ENCODE measurements at regions not wholly inside any gene's neighbourhood (a gene's known extent, or its start where the extent isn't known, plus 50 kb on each side); places are given as distances from the start of the nearest gene placed in this dataset.

DNA sequence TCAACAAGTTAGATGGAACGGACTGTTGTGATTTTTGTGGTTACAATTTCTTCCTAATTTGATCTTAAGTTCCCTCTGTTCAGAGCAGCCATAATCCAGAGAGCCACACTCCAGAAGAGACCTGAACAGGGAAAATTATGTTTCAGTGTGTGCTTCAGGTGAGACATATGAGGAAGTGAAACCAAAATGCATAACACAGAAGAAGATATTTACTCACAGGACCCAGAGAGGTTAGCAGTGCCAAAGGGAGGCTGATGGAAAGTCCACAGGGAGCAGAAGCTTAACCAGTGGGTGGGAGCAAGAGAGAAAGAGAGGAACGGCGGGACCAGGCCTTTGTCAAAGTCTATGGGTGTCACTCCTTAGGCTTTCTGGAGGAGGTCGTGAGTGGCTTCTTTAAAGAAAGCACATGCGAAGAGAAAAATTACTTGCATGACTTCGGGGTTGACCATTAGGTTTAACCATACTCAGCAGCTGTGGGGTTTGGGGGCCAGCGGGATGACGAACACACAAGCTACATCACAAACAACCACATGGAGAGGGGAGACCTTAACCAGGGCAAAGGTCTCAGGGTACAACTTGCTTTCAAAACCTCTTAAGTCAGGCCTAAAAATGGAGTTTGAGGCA is 141.4 kb downstream of the MED10 start:
- H3K27ac Mint-ChIP-seq, result no peak overlapping the region
- DNase-seq (ENCODE audit: low spot score in 2 of 2) (no peak), ATAC-seq (ENCODE audit: low read depth) (peak; percentile 53)
- H3K4me1 Mint-ChIP-seq, result peaks cover 7% of the 10 kb centered on the region
- H3K4me3 Mint-ChIP-seq, result no peak overlapping the region
- peaks cover 7% of the 10 kb centered on the region for H3K9me3 Mint-ChIP-seq
- H3K36me3 Mint-ChIP-seq, result peaks cover 10% of the 10 kb centered on the region
- peaks cover 11% of the 10 kb centered on the region for H3K27me3 Mint-ChIP-seq

DNA sequence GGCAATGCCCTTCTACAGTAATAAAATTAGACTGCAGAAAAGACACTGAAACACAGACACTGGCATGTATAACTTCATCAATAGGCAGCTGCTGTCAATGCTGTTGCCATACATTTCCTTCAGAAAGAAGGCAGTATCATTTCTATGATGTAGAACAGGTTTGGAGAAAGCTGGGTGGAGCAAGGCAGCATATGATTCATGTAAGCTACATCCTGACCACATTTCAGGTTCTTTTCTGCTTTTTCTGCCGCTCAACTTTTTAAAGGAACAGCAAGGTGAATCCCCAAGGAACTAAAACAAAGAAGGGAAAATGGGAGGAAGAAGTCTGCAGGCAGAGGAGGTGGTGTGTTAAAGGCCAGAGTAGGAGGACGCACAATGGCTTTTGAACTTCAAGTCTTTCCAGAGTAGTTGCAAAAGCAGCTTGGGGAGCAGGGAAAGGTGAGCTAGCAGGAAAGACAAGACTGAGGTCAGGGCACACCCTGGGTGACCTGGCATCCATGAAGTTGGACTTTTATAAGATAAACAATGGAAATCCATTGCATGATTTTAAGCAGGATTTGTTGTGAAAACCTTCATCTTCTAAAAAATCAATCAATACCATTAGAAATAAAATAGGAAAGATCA is 142.1 kb downstream of the MED10 start:
- Mint-ChIP-seq H3K4me3 (no peak overlapping the region), H3K27ac (no peak overlapping the region), H3K36me3 (peaks cover 10% of the 10 kb centered on the region), H3K9me3 (peaks cover 7% of the 10 kb centered on the region), H3K27me3 (peaks cover 12% of the 10 kb centered on the region), H3K4me1 (peaks cover 7% of the 10 kb centered on the region)
- ATAC-seq (ENCODE audit: low read depth) (no peak), DNase-seq (ENCODE audit: low spot score in 2 of 2) (no peak)

DNA sequence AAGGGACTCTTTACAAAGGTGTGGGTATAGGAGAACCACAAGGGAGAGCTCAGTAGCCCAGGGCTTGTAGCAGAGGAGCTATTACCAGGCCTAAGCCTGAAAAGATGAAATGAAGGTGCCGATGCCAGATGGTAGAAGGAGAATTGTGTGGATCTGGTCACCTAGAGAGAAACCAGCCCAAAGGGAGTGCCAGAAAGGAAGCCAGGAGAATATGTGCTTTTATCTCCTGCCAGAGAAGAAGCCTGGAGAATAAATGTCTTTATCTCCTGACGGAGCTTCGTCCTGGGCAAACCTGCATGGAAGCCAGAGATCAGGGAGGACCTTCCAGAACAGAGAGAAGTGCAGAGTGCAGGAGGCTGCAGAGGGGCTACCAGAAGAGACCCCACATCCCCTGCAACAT is 142.6 kb downstream of the MED10 start:
- ATAC-seq (ENCODE audit: low read depth), result no peak
- no peak for DNase-seq (ENCODE audit: low spot score in 2 of 2)
- peaks cover 2% of the 10 kb centered on the region for H3K9me3 Mint-ChIP-seq
- peaks cover 7% of the 10 kb centered on the region for H3K4me1 Mint-ChIP-seq
- peaks cover 10% of the 10 kb centered on the region for H3K36me3 Mint-ChIP-seq
- no peak overlapping the region for H3K27ac Mint-ChIP-seq
- peaks cover 12% of the 10 kb centered on the region for H3K27me3 Mint-ChIP-seq
- H3K4me3 Mint-ChIP-seq, result no peak overlapping the region

DNA sequence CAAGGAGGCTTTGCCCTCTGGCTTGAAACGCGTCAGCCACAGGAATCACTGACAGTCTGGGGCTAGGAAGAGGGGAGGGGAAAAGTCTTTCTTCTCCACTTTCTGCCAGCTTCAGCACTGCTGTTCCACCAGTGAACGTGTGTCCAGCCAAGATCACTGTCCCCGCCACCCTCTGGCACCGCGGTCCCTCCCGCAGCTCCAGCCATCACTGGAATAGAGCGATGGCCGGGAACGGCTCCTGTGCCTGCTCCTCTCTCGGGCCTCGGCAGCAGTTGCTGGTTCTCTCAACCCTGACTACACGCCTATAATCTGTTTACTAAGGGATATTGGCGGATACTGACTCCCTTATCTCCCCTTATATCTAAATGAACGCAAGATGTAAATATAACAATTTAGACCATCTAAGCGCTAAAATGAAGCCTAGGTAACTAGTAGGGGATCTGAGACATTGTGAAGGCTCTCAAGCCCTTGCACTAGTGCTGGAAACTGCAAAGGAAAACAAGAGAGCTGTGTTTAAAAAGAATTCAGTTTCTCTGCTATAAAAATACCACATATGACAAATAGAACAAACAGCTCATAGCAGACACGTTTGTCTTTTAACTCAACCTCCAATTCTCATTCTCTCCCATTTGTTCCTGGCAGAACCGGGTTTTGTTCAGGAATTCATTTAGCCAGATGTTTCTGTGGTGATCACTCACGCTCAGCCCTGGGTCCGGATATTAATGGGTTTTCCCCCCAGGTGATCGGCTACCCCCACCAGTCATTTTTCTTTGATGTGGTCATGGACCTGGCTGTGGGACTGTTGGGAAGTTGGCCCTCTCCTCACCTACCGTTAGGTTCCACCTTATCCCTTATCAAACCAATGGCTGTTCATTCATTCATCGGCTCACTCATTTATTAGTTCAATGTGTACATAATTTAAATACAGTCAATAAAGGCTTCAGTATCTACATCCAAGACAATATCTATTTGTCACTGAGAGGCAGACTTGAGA is 149.8 kb downstream of the MED10 start:
- no peaks in the 10 kb centered on the region for H3K9me3 Mint-ChIP-seq
- no peak overlapping the region for H3K27ac Mint-ChIP-seq
- no peaks in the 10 kb centered on the region for H3K4me1 Mint-ChIP-seq
- ATAC-seq (ENCODE audit: low read depth), result no peak
- H3K4me3 Mint-ChIP-seq, result no peak overlapping the region
- H3K27me3 Mint-ChIP-seq, result peaks cover 13% of the 10 kb centered on the region
- no peak for DNase-seq (ENCODE audit: low spot score in 2 of 2)
- peaks cover 9% of the 10 kb centered on the region for H3K36me3 Mint-ChIP-seq

DNA sequence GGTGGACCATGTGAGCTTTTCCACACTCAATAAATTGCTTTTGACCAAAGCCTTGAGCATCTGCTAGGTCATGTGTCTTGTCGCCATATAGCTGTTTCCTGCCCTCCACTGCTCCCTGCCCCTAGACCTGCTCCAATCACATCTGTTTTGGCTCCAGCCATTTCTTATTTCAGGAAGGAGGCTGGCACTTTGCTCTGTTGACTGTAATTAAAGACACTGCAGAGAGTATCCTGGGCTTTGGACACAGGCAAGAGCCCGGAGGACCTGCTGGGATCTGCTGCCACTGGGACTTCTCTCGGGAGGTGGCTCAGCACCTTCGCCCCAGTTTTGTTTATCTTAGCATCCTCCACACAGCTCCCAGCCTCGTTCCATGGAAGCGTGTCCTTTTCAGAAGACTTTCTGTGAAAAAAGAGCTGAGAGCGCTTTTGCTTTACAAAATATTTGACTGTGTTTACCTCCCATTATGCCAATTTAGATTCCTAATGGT is 153.2 kb downstream of the MED10 start:
- Mint-ChIP-seq H3K4me1 (no peaks in the 10 kb centered on the region), H3K36me3 (peaks cover 2% of the 10 kb centered on the region), H3K27me3 (peaks cover 5% of the 10 kb centered on the region), H3K4me3 (no peak overlapping the region), H3K9me3 (peaks cover 2% of the 10 kb centered on the region), H3K27ac (no peak overlapping the region)
- DNase-seq (ENCODE audit: low spot score in 2 of 2) (no peak), ATAC-seq (ENCODE audit: low read depth) (no peak)

DNA sequence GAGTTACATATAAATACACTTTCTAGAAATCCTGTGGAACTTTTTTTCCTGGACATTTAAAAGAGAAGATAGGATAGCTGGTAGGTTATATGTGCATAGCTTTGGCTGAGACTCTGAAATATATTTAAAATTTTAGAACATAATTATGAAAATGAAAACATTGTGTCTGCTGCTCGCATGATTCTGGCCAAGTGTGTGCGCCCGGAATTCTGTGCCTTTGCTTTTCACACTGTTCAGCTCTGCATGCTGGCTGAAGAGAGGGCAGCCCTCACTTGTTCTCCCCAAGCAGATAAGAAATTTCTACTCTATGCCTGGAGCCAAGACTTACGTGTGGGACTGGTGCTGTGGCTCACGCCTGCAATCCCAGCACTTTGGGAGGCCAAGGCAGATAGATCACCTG is 153.9 kb downstream of the MED10 start:
- Mint-ChIP-seq H3K36me3 (peaks cover 2% of the 10 kb centered on the region), H3K27me3 (peaks cover 6% of the 10 kb centered on the region), H3K4me3 (no peak overlapping the region), H3K27ac (no peak overlapping the region), H3K4me1 (no peaks in the 10 kb centered on the region), H3K9me3 (peaks cover 2% of the 10 kb centered on the region)
- DNase-seq (ENCODE audit: low spot score in 2 of 2) (no peak), ATAC-seq (ENCODE audit: low read depth) (no peak)

DNA sequence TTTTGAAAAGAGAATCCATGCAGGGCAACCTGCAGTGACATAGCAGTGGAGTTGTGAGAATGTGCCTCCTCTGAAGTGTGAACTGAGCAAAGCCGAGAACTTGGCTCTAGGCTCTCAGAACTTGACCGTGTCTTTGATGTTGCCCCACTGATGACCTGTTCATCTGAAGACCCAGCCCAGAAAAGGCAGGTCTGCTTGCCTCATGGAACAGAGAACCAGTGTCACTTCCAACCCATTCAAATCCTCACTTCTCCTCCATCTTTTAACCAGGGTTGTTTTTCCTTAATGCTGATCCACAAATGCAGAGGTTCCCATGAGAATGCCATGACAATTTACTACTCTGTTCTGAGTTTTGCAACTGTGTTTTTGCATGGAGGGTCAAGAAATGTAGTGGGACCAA is 155.4 kb downstream of the MED10 start:
- Mint-ChIP-seq H3K27ac (no peak overlapping the region), H3K4me1 (no peaks in the 10 kb centered on the region), H3K4me3 (no peak overlapping the region)

DNA sequence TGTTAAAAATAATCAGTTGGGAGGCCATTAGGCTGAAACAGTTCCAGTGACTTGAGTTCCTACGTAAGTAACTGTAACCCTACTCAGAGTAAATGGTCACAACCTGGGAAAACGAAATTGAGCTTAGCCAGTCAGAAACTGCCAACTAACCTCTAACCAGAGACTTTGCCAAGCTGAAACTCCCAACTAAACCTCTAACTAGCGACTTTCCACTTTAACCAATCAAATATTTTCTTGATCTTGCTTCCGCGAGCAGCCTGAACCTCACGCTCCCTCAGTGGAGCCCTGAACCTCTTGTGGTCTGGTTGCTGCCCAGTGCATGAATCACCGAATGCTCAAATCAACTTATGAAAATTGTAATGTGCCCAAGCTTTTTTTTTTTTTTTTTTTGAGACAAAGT is 156.2 kb downstream of the MED10 start:
- Mint-ChIP-seq H3K4me3 (no peak overlapping the region), H3K27me3 (peaks cover 7% of the 10 kb centered on the region), H3K27ac (no peak overlapping the region), H3K4me1 (no peaks in the 10 kb centered on the region), H3K9me3 (peaks cover 2% of the 10 kb centered on the region), H3K36me3 (peaks cover 2% of the 10 kb centered on the region)
- no peak for DNase-seq (ENCODE audit: low spot score in 2 of 2)
- ATAC-seq (ENCODE audit: low read depth), result no peak

More for the DNA sequence above, 155.4 kb downstream of the MED10 start:
- H3K27me3 Mint-ChIP-seq, result peaks cover 7% of the 10 kb centered on the region
- H3K36me3 Mint-ChIP-seq, result peaks cover 2% of the 10 kb centered on the region
- DNase-seq (ENCODE audit: low spot score in 2 of 2) (no peak), ATAC-seq (ENCODE audit: low read depth) (no peak)
- peaks cover 2% of the 10 kb centered on the region for H3K9me3 Mint-ChIP-seq

DNA sequence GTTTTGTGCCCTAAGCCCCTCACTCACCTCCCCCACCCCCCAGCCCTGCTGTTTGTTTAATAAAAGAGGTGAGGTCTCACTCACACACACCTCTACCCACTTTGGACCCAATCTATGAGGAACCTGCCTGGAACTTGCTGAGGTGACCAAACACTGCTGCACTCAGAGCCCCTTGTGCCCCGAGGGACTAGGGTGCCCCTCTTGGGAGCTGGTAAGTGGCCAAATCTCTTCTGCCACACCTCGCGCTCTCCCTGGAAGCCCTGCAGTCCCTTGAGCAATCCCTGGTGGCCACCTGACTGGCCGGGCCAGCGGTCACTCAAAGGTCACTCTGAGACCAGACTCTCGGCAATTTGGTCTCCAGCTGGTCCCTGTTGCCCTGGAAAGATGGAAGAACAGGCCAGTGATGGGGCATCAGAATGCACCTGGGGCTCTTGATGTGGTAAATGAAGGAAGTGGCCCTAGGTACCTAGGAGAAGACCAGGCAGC is 157.2 kb downstream of the MED10 start:
- Mint-ChIP-seq H3K9me3 (peaks cover 2% of the 10 kb centered on the region), H3K4me3 (no peak overlapping the region), H3K36me3 (peaks cover 2% of the 10 kb centered on the region), H3K27ac (no peak overlapping the region), H3K4me1 (no peaks in the 10 kb centered on the region), H3K27me3 (peaks cover 10% of the 10 kb centered on the region)
- DNase-seq (ENCODE audit: low spot score in 2 of 2) (no peak), ATAC-seq (ENCODE audit: low read depth) (no peak)

DNA sequence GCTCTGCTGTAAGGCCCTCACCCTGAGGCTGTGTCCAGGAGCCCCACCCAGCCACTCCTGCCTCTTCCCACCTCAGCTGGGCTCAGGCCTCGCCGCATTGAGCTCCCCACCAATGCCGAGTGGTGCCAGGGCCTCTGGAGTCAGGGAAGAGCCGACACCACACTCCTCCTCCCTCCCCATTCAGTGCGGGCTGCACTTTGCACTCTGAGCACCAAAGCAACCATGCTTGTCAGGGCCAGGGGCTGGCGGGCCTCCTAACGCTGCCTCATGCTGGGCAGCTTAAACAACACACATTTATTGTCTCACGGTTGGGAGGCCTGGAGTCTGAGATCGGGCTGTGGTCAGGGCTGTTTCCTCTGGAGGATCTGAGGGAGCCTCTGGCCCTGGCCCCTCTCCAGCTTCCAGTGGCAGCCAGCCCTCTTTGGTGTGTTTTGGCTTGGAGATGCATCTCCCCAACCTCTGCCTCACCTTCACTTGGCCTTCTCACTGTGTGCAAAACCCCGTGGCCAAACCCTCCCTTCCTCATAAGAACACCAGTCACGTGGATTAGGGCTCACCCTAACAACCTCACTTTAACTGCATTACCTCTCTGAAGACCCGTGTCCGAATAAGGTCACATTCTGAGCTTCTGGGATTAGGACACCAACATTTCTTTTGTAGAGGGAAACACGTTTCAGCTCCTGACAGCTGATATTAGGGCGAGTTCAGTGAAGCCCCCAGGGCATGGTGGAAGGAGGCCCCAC is 157.8 kb downstream of the MED10 start:
- no peak for ATAC-seq (ENCODE audit: low read depth)

DNA sequence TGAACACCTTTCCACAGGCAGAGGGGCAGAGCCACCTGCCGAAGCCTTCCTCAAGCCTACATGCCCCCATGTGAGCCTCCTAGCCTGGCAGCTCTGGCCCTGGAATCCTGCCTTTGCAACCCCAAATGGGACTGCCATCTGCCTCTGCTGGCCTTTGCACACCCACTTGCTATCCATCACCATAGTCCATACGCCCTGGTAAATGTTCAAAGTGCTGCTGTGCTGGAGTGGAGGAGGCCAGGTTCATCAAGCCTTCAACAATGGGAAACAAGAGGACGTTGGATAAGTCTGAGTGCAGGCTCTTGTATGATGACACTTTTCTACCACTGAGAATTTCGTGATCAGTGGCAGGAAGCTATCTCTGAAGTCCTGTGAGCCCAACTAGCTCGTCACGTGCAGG is 159.8 kb downstream of the MED10 start:
- H3K27me3 Mint-ChIP-seq, result peaks cover 12% of the 10 kb centered on the region
- ATAC-seq (ENCODE audit: low read depth) (no peak), DNase-seq (ENCODE audit: low spot score in 2 of 2) (no peak)
- H3K27ac Mint-ChIP-seq, result no peak overlapping the region
- no peaks in the 10 kb centered on the region for H3K4me1 Mint-ChIP-seq
- H3K36me3 Mint-ChIP-seq, result no peaks in the 10 kb centered on the region
- peaks cover 3% of the 10 kb centered on the region for H3K9me3 Mint-ChIP-seq
- no peak overlapping the region for H3K4me3 Mint-ChIP-seq

More for the DNA sequence above, 157.8 kb downstream of the MED10 start:
- Mint-ChIP-seq H3K27ac (no peak overlapping the region), H3K9me3 (peaks cover 2% of the 10 kb centered on the region), H3K4me1 (no peaks in the 10 kb centered on the region), H3K36me3 (peaks cover 2% of the 10 kb centered on the region), H3K4me3 (no peak overlapping the region), H3K27me3 (peaks cover 11% of the 10 kb centered on the region)
- DNase-seq (ENCODE audit: low spot score in 2 of 2), result no peak

DNA sequence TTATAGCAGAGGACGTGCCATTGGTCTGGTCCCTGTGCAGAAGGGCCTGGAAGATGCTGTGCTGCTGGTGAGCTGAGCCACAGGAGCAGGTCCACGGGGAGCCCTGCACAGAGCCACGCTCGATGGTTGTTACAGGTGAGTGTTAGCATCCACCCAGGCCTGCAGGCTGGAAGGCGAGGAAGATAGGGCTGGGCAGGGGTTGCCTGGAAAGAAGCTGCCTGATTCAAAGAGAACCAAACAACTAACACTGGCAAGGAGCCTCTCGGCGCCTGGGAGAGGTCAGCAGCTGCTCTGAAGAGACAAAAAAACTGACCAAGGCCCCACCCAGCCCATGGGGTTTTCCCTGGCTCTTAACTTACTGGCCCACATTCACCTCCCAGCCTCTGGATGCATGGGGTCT is 160.2 kb downstream of the MED10 start:
- ATAC-seq (ENCODE audit: low read depth), result no peak
- Mint-ChIP-seq H3K4me3 (no peak overlapping the region), H3K4me1 (no peaks in the 10 kb centered on the region), H3K9me3 (peaks cover 3% of the 10 kb centered on the region), H3K36me3 (no peaks in the 10 kb centered on the region), H3K27ac (no peak overlapping the region), H3K27me3 (peaks cover 12% of the 10 kb centered on the region)
- DNase-seq (ENCODE audit: low spot score in 2 of 2), result no peak

DNA sequence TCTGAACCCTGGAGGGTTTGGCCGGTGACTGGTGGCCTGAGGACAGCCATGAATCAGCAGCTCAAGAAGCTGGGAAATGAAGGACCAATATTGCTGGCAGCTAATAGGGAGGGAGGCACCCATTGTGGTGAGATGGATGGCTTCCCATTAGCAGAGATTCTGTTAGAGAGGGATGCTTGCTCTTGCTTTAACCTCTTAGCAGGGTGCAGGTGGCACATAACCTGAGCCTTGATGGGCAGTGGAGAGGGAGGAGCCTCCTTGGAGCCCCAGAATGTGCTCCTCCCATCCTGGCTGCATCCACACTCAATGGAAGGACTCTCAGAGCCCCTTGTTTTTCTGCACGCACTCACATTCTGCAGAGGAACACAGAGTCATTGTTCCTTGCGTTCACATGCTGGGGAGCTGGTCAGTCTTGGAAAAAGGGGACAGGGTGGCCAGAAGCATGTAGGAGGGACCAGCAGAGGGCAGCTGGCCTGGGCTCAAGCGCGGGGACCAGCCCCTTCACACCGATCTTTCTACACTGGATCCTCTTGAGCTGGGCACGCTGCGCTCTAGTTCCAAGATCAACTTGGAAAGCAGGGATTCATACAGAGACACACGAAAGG is 161.8 kb downstream of the MED10 start:
- Mint-ChIP-seq H3K9me3 (peaks cover 7% of the 10 kb centered on the region), H3K27me3 (peaks cover 9% of the 10 kb centered on the region), H3K4me1 (no peaks in the 10 kb centered on the region), H3K4me3 (no peak overlapping the region), H3K27ac (no peak overlapping the region), H3K36me3 (no peaks in the 10 kb centered on the region)
- ATAC-seq (ENCODE audit: low read depth), result no peak
- no peak for DNase-seq (ENCODE audit: low spot score in 2 of 2)
